Activated CD8-positive, alpha-beta T cell treated with anti-CD3 and anti-CD28 coated beads, Interleukin-2, amount 10 ng/mL, durations not matched to agents 7 days and 5 days (primary cell): ENCODE measurements at regions not wholly inside any gene's neighbourhood (a gene's known extent, or its start where the extent isn't known, plus 50 kb on each side); places are given as distances from the start of the nearest gene placed in this dataset.

Source experiments
- ATAC-seq: fragments of 150-1000 bp; cut with Tn5 transposase; one replicate; pipeline ENCODE4 v1.10.0; 2021; ENCODE audit warnings: moderate library complexity
- CTCF ChIA-PET: fragments of 350-600 bp; sonication (Branson Sonifier 250); formaldehyde crosslinking; loops from one replicate; lab custom pipeline; 2021; ENCODE audit warnings: antibody characterized with exemption; lab: Charles Lee
- POLR2A ChIA-PET: fragments of 350-600 bp; sonication (Branson Sonifier 250); formaldehyde crosslinking; loops from one replicate; lab custom pipeline; 2021; ENCODE audit warnings: antibody characterized with exemption; lab: Charles Lee
- DNase-seq: peaks from one replicate; pipeline ENCODE4 v3.0.0-alpha.2; 2020
- H3K27ac Mint-ChIP-seq: one replicate; pipeline ENCODE4 v1.8.0; 2021; ENCODE audit warnings: mild to moderate bottlenecking, mixed read lengths
- H3K27me3 Mint-ChIP-seq: one replicate; pipeline ENCODE4 v1.8.0; 2021; ENCODE audit warnings: low read depth, mixed read lengths
- H3K36me3 Mint-ChIP-seq: one replicate; pipeline ENCODE4 v1.8.0; 2021; ENCODE audit warnings: low read depth, mixed read lengths
- H3K4me1 Mint-ChIP-seq: one replicate; pipeline ENCODE4 v1.8.0; 2021; ENCODE audit warnings: low read depth, mixed read lengths
- H3K4me3 Mint-ChIP-seq: one replicate; pipeline ENCODE4 v1.8.0; 2021; ENCODE audit warnings: mild to moderate bottlenecking, mixed read lengths
- H3K9me3 Mint-ChIP-seq: one replicate; pipeline ENCODE4 v1.8.0; 2022; ENCODE audit warnings: mixed read lengths; ENCODE audit not compliant: insufficient read depth

- Mint-ChIP-seq H3K27me3 (no peaks in the 10 kb centered on the region), H3K4me1 (no peaks in the 10 kb centered on the region), H3K27ac (no peak overlapping the region), H3K9me3 (peaks cover 7% of the 10 kb centered on the region), H3K36me3 (no peaks in the 10 kb centered on the region), H3K4me3 (no peak overlapping the region)
- no peak for ATAC-seq
- CTCF ChIA-PET = no interaction called here
- DNase-seq = no peak
- POLR2A ChIA-PET = no interaction called here
These were observed 271.4 kb downstream of the TBX15 start for GRCh38 chr1:118716775-118717174.

- POLR2A ChIA-PET = no interaction called here
- H3K27ac Mint-ChIP-seq = no peak overlapping the region
- no peak overlapping the region for H3K4me3 Mint-ChIP-seq
- H3K27me3 Mint-ChIP-seq = no peaks in the 10 kb centered on the region
- H3K9me3 Mint-ChIP-seq = peaks cover 7% of the 10 kb centered on the region
- no peak for DNase-seq
- no peaks in the 10 kb centered on the region for H3K4me1 Mint-ChIP-seq
- H3K36me3 Mint-ChIP-seq = no peaks in the 10 kb centered on the region
- CTCF ChIA-PET = no interaction called here
- no peak for ATAC-seq
These were observed 276.8 kb downstream of the TBX15 start for GRCh38 chr1:118711356-118711755.

DNA sequence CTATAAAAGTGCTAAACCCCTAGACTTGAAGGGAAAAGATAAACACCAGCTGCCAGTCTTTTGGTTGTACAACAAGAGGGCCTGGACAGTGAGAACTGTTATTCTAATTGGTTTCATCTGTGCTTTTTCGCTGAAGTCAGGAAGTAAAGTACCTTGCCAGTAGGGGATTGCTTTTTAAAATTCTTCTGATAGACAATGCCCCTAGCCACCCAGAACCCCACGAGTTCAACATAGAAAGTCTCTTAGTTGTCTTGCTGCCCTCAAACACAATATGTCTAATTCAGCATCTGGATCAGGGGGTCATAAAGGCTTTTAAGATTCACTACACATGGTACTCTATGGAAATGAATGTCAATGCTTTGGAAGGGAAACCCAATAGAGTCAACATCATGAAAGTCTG is 289.2 kb downstream of the TBX15 start:
- Mint-ChIP-seq H3K27ac (no peak overlapping the region), H3K4me3 (no peak overlapping the region), H3K4me1 (no peaks in the 10 kb centered on the region), H3K27me3 (no peaks in the 10 kb centered on the region), H3K36me3 (no peaks in the 10 kb centered on the region), H3K9me3 (no peaks in the 10 kb centered on the region)
- ChIA-PET POLR2A (no interaction called here), CTCF (no interaction called here)
- DNase-seq (no peak), ATAC-seq (no peak)

DNA sequence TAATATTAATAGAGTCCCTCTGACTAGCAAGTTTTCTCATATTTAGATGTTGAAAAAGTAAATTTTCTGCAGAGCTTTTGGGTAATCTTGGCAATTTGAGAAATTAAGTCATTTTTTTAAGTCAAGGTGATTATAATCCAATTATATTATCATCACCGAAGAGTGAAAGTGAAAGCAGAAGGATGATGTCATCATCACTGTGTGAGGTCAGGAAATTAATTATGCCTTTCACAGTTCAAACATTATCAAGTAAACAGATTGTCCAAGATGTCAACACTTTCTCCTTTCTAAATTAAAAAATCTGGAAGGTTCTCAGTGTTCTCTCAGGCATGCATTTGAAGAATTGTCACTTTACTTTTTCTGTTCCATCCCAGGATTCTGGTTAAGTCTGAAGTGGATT is 296.0 kb downstream of the TBX15 start:
- Mint-ChIP-seq H3K9me3 (no peaks in the 10 kb centered on the region), H3K36me3 (no peaks in the 10 kb centered on the region), H3K27ac (no peak overlapping the region), H3K4me3 (no peak overlapping the region), H3K27me3 (no peaks in the 10 kb centered on the region), H3K4me1 (no peaks in the 10 kb centered on the region)
- ChIA-PET POLR2A (no interaction called here), CTCF (no interaction called here)
- ATAC-seq = no peak
- no peak for DNase-seq

- no peak for DNase-seq
- CTCF ChIA-PET = no interaction called here
- Mint-ChIP-seq H3K4me1 (no peaks in the 10 kb centered on the region), H3K27ac (no peak overlapping the region), H3K4me3 (no peak overlapping the region), H3K36me3 (no peaks in the 10 kb centered on the region), H3K27me3 (no peaks in the 10 kb centered on the region), H3K9me3 (no peaks in the 10 kb centered on the region)
- POLR2A ChIA-PET = no interaction called here
- ATAC-seq = no peak
These were observed 299.3 kb downstream of the TBX15 start for GRCh38 chr1:118688891-118689290.

GRCh38 chr1:118661769-118662320 is 326.3 kb downstream of the TBX15 start:
- Mint-ChIP-seq H3K4me1 (no peaks in the 10 kb centered on the region), H3K4me3 (no peak overlapping the region), H3K27ac (no peak overlapping the region), H3K27me3 (no peaks in the 10 kb centered on the region), H3K9me3 (peaks cover 9% of the 10 kb centered on the region), H3K36me3 (no peaks in the 10 kb centered on the region)
- POLR2A ChIA-PET = no interaction called here
- CTCF ChIA-PET = no interaction called here
- no peak for DNase-seq
- no peak for ATAC-seq

DNA sequence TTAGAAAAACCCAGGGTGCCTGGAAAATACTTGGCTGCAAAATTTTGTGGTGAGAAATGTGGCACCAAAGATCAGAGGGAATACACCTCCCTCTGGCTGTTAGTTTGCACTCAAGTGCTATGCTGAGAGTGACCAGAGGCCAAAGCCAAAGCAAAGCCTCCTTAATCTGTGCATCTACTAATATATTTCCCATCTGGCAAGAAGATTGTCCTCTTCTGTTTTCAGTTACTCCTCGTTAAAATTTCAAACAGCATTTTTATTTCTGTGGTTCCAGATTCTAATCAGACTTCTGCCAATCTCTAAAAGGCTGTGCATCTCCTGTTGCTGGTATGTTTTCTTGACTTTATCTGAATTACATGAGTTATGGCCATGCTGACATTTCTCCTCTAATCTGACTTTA is 327.4 kb downstream of the TBX15 start:
- no peaks in the 10 kb centered on the region for H3K36me3 Mint-ChIP-seq
- no peak overlapping the region for H3K4me3 Mint-ChIP-seq
- peaks cover 10% of the 10 kb centered on the region for H3K9me3 Mint-ChIP-seq
- POLR2A ChIA-PET = no interaction called here
- no peak for ATAC-seq
- H3K27me3 Mint-ChIP-seq = no peaks in the 10 kb centered on the region
- no peak overlapping the region for H3K27ac Mint-ChIP-seq
- CTCF ChIA-PET = no interaction called here
- DNase-seq = no peak
- no peaks in the 10 kb centered on the region for H3K4me1 Mint-ChIP-seq

DNA sequence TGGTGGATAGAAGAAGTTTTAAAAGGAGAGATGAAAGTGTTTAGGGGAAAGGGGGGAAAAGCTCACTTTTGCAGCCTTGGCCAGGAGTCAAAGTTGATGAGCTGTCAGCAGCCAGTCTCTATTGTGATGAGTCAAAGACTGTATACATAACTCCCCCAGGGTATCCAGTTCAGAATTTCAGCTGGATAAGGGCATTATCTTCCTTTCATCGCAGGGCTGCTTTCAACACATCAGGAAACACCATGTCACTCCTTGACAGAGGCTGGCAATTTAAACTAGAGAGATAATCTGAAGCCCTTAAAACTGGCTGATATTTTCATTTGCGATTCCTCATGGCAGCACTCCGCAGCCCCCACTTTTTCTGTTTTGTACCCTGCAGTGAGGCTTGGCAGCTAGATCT is 328.5 kb downstream of the TBX15 start:
- POLR2A ChIA-PET = no interaction called here
- Mint-ChIP-seq H3K9me3 (peaks cover 5% of the 10 kb centered on the region), H3K36me3 (no peaks in the 10 kb centered on the region)

GRCh38 chr1:118650107-118650807 is 337.9 kb downstream of the TBX15 start:
- POLR2A ChIA-PET = no interaction called here
- ATAC-seq (no peak), DNase-seq (no peak)
- no peak overlapping the region for H3K4me3 Mint-ChIP-seq
- CTCF ChIA-PET = no interaction called here
- H3K36me3 Mint-ChIP-seq = no peaks in the 10 kb centered on the region
- H3K27me3 Mint-ChIP-seq = no peaks in the 10 kb centered on the region
- no peaks in the 10 kb centered on the region for H3K4me1 Mint-ChIP-seq
- no peak overlapping the region for H3K27ac Mint-ChIP-seq
- peaks cover 6% of the 10 kb centered on the region for H3K9me3 Mint-ChIP-seq

More for the DNA sequence above, 328.5 kb downstream of the TBX15 start:
- ATAC-seq (no peak), DNase-seq (no peak)
- Mint-ChIP-seq H3K4me3 (no peak overlapping the region), H3K27me3 (no peaks in the 10 kb centered on the region), H3K27ac (no peak overlapping the region), H3K4me1 (no peaks in the 10 kb centered on the region)
- CTCF ChIA-PET = no interaction called here

DNA sequence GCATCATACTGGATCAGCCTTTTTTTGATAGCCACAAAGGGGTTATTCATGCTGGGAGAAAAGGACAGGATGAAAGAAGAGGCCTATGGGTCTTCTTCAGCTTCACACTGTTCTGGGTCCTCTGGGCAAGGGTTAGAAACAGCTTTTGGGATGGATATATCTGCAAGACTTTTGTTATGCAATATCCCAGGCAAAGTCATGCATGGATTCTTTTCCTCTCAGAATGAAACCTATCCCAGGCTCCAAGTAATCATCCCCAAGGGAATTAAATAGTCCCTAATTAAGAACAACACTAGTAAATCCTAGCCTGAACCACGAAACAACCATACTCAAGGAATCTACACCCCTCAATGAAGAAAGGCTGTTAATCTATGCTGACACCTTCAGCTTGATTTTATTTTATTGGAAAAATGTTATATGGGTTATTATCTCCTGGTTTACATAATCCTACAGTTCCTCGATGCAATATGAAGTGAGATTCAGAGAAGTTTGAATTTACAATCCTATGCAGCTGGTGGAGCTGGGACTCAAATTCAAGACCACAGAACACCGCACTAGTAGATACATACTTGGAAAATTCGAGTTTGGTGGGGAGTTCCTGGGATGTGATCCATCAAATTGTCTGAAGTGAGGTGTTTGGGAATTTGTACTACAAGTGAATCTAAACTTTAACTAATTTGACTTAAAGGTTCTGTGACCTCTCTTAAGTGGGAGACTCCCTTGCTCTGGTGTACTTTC is 338.6 kb downstream of the TBX15 start:
- no peak for ATAC-seq
- Mint-ChIP-seq H3K4me1 (no peaks in the 10 kb centered on the region), H3K27me3 (no peaks in the 10 kb centered on the region), H3K36me3 (no peaks in the 10 kb centered on the region), H3K4me3 (no peak overlapping the region), H3K9me3 (peaks cover 6% of the 10 kb centered on the region), H3K27ac (no peak overlapping the region)
- no peak for DNase-seq
- CTCF ChIA-PET = no interaction called here
- POLR2A ChIA-PET = no interaction called here

GRCh38 chr1:118636004-118636403 is 352.1 kb downstream of the TBX15 start:
- Mint-ChIP-seq H3K4me3 (no peak overlapping the region), H3K27me3 (no peaks in the 10 kb centered on the region), H3K9me3 (peaks cover 22% of the 10 kb centered on the region), H3K27ac (no peak overlapping the region), H3K4me1 (no peaks in the 10 kb centered on the region), H3K36me3 (no peaks in the 10 kb centered on the region)
- CTCF ChIA-PET = no interaction called here
- ATAC-seq (no peak), DNase-seq (no peak)
- POLR2A ChIA-PET = no interaction called here

DNA sequence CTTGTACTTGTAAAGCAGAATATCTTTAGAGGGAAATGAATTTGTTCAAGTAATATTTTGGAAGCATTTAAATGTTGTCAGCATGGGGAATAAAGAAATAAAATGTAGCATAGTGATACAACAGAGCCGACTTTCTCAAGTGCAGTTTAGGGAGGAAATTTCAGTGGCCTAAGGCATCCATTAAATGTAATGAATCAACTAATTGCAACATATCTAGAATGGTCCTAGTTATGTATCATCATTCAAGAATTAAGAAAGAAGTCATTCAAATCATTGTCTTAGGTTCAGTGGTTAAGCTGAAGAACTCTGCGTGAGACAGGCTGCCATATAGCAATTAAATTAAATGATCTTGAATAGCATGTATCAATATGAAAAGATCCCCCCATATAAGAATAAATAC is 360.7 kb downstream of the TBX15 start:
- DNase-seq = no peak
- ChIA-PET CTCF (no interaction called here), POLR2A (no interaction called here)
- H3K4me1 Mint-ChIP-seq = no peaks in the 10 kb centered on the region
- no peak overlapping the region for H3K27ac Mint-ChIP-seq
- no peaks in the 10 kb centered on the region for H3K36me3 Mint-ChIP-seq
- ATAC-seq = no peak
- H3K9me3 Mint-ChIP-seq = peaks cover 9% of the 10 kb centered on the region
- no peak overlapping the region for H3K4me3 Mint-ChIP-seq
- no peaks in the 10 kb centered on the region for H3K27me3 Mint-ChIP-seq
